ENCODE measurements at regions not wholly inside any gene's neighbourhood (a gene's known extent, or its start where the extent isn't known, plus 50 kb on each side); places are given as distances from the start of the nearest gene placed in this dataset.

- DNase-seq (ENCODE audit: low read depth), result no peak
- H3K4me3 ChIP-seq (replicated peaks; ENCODE audit: low read depth, low read length), result no peak overlapping the region
- TF ChIP-seq CTCF (IDR thresholded peaks at IDR 0.05; ENCODE audit: low read length, missing control alignments), result no peak
Observed at GRCh38 chr12:83980398-83980797, 932.2 kb downstream of the SLC6A15 start.

- H3K4me3 ChIP-seq (replicated peaks; ENCODE audit: low read depth, low read length), result no peak overlapping the region
- DNase-seq (ENCODE audit: low read depth), result no peak
- no peak for TF ChIP-seq CTCF (IDR thresholded peaks at IDR 0.05; ENCODE audit: low read length, missing control alignments)
Observed at GRCh38 chr12:83979785-83980184, 932.8 kb downstream of the SLC6A15 start.

- TF ChIP-seq CTCF (IDR thresholded peaks at IDR 0.05; ENCODE audit: low read length, missing control alignments), result no peak
- DNase-seq (ENCODE audit: low read depth), result no peak
- no peak overlapping the region for H3K4me3 ChIP-seq (replicated peaks; ENCODE audit: low read depth, low read length)
Observed at GRCh38 chr12:83971781-83972180, 940.8 kb downstream of the SLC6A15 start.

- DNase-seq (ENCODE audit: low read depth), result no peak
- TF ChIP-seq CTCF (IDR thresholded peaks at IDR 0.05; ENCODE audit: low read length, missing control alignments), result no peak
- no peak overlapping the region for H3K4me3 ChIP-seq (replicated peaks; ENCODE audit: low read depth, low read length)
Observed at GRCh38 chr12:83960767-83961166, 951.8 kb downstream of the SLC6A15 start.

- no peak overlapping the region for H3K4me3 ChIP-seq (replicated peaks; ENCODE audit: low read depth, low read length)
- no peak for DNase-seq (ENCODE audit: low read depth)
Observed at GRCh38 chr12:83958997-83959396, 953.6 kb downstream of the SLC6A15 start.

GRCh38 chr12:83954956-83955601 is 957.5 kb downstream of the SLC6A15 start:
- TF ChIP-seq CTCF (IDR thresholded peaks at IDR 0.05; ENCODE audit: low read length, missing control alignments), result peak; percentile 23
- no peak overlapping the region for H3K4me3 ChIP-seq (replicated peaks; ENCODE audit: low read depth, low read length)
- DNase-seq (ENCODE audit: low read depth), result peak; percentile 4

More at GRCh38 chr12:83958997-83959396, 953.6 kb downstream of the SLC6A15 start:
- no peak for TF ChIP-seq CTCF (IDR thresholded peaks at IDR 0.05; ENCODE audit: low read length, missing control alignments)
